LNCaP clone FGC (cell line): ENCODE measurements at regions not wholly inside any gene's neighbourhood (a gene's known extent, or its start where the extent isn't known, plus 50 kb on each side); places are given as distances from the start of the nearest gene placed in this dataset.

Experiments
- DNase-seq: peaks from one replicate; pipeline ENCODE4 v3.0.0-alpha.2; 2011; ENCODE audit warnings: low read depth
- H3K4me3 ChIP-seq: 2 replicates; pipeline ENCODE4 v1.5.1; 2011; ENCODE audit warnings: mild to moderate bottlenecking, low read depth, low read length, control low read depth
- TF ChIP-seq, protein P1 (sequence below): IDR thresholded peaks from 2 replicates; pipeline ENCODE4 v1.5.1; 2012; ENCODE audit warnings: mild to moderate bottlenecking; ENCODE audit not compliant: control insufficient read depth, insufficient read depth; ENCODE audit errors: extremely low read depth

DNA sequence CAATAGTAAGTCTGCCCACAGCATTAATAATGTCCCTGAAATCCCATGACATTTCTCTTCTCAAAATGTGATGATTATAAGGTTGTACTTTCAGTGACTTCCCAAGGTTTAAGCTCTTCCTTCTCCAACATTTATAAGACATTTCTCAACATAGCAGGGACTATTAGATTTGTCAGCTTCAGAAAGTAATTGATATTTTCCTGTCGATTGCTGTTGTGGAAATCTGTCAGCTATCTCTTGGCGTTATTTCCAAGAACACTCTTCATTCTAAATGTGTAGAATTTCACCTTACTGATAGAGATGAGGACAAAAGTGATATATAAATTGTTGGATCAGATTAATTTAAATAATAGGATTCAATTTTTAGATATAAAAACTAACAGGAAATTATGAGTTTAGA lies 149.7 kb upstream of the IMPG1 start:
- H3K4me3 ChIP-seq = no peak overlapping the region
- no peak for DNase-seq
- TF ChIP-seq, protein P1, sequence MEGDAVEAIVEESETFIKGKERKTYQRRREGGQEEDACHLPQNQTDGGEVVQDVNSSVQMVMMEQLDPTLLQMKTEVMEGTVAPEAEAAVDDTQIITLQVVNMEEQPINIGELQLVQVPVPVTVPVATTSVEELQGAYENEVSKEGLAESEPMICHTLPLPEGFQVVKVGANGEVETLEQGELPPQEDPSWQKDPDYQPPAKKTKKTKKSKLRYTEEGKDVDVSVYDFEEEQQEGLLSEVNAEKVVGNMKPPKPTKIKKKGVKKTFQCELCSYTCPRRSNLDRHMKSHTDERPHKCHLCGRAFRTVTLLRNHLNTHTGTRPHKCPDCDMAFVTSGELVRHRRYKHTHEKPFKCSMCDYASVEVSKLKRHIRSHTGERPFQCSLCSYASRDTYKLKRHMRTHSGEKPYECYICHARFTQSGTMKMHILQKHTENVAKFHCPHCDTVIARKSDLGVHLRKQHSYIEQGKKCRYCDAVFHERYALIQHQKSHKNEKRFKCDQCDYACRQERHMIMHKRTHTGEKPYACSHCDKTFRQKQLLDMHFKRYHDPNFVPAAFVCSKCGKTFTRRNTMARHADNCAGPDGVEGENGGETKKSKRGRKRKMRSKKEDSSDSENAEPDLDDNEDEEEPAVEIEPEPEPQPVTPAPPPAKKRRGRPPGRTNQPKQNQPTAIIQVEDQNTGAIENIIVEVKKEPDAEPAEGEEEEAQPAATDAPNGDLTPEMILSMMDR = no peak

DNA sequence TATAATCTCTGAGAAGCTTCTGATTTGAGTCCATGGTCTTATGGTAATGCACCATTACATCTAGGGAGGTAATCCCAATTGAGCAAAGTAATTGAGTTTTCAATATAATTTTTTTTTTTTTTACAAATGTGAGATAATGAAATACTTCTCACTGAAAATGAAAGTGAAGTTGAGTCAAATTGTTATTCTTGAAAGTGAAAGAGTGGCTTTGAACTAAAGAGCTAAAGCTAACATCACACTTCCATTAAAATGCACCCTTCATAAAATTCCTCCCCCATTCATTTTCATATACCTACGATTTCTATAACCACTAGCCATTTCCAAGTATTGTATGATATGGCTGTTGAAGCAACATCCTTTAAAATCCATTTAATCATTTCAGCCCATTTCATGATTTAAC lies 149.1 kb upstream of the IMPG1 start:
- no peak for DNase-seq
- no peak overlapping the region for H3K4me3 ChIP-seq
- TF ChIP-seq, protein P1 = no peak

DNA sequence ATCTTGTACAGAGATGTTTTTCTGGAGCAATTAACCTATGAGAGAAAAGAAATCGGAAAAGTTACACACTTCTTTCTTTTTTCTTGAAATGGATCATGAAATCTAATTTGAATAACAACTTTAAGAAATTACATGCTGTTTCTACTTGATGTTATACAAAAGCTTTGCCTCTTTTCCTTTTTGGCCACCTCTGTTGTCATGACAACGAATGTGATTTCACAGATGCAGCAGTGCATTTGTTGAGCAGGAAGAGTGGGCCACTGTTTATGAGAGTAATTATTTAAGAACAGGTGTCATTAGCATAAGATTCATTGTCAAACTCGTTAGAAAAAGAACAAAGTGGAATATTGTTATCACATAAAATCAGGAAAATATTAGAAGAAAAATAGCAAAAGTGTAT lies 148.3 kb upstream of the IMPG1 start:
- TF ChIP-seq, protein P1 = no peak
- no peak for DNase-seq

DNA sequence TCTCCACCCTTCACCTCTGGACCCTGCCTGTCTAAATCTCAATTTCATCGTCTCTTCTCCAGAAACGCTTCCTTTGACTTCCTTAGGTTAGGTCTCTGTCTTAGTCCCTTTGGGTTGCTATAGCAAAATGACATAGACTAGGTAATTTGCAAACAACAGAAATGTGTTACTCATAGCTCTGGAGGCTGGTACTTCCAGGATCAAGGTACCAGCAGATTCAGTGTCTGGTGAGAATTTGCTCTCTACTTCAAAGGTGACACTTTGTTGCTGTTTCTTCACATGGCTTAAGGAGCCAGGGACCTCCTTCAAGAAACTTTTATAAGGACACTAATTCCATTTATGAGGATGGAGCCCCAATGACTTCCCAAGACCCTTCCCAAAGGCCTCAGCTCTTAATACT lies 145.1 kb upstream of the IMPG1 start:
- TF ChIP-seq, protein P1 = no peak
- no peak for DNase-seq

More for the DNA sequence above, 148.3 kb upstream of the IMPG1 start:
- no peak overlapping the region for H3K4me3 ChIP-seq

DNA sequence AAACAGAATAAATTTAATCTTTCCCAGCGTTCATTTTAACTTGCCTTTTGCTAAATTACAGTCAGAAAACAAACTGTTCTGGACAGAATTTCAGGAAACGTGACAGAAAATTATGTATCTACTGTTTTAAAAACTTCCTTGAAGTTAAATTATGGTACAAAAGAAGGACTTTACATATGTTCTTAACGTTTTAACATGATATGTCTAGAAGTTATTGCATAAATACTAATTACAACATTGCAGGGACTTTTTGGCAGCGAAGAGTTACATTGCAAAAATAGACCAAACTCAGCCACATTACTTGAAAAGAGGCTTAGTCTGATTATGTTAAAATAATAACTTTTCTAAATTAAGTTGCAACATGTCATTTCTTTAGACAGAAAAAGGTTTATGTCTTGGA lies 142.1 kb upstream of the IMPG1 start:
- no peak overlapping the region for H3K4me3 ChIP-seq

More for the DNA sequence above, 145.1 kb upstream of the IMPG1 start:
- no peak overlapping the region for H3K4me3 ChIP-seq

DNA sequence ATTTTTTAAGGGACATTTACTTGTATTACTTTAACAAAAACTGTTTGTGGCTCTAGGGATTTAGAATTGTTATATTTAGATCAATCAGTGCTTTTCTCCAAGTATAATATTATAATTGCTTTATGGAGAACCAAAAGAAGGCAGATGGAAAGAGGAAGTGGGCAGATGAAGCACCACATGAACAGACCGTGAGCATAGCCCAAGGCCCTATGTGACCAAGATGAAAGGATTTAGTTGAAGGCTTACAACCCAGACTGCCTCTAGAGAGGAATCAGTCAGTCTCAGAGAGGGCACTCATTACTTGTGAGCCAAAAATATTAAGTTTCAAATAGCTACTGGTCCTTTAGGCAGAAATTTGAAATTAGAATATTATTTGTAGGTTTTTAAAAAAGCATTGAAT lies 102.3 kb upstream of the IMPG1 start:
- H3K4me3 ChIP-seq = no peak overlapping the region
- no peak for DNase-seq
- TF ChIP-seq, protein P1 = no peak

More for the DNA sequence above, 142.1 kb upstream of the IMPG1 start:
- DNase-seq = no peak
- TF ChIP-seq, protein P1 = no peak

DNA sequence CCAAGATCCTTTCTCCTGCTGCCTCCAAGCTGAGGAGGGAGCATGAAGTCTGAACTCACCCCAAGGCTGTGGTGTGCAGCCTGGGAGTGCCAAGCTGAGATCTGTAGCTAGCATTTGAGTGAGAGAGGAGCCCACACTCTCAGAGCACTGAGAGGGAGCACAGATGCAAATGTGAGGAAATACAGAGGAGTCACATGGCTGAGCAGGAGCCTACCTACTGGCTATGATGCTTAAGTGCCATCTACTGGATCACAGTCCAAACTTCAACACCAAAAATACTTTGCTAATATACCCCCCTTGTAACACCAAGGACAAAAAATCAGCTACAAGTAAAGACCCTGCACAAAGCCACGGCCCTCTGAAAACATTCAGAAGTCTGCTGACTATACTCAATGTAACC lies 94.4 kb upstream of the IMPG1 start:
- TF ChIP-seq, protein P1 = no peak
- H3K4me3 ChIP-seq = no peak overlapping the region
- no peak for DNase-seq
